ENCODE measurements at regions not wholly inside any gene's neighbourhood (a gene's known extent, or its start where the extent isn't known, plus 50 kb on each side); places are given as distances from the start of the nearest gene placed in this dataset.

- no peak overlapping the region for H3K4me3 ChIP-seq (ENCODE audit: low read depth, low read length)
- no peak for DNase-seq (ENCODE audit: low read depth, low spot score)
- ChIA-PET CTCF (no interaction called here), POLR2A (no interaction called here)
- TF ChIP-seq, protein P1, sequence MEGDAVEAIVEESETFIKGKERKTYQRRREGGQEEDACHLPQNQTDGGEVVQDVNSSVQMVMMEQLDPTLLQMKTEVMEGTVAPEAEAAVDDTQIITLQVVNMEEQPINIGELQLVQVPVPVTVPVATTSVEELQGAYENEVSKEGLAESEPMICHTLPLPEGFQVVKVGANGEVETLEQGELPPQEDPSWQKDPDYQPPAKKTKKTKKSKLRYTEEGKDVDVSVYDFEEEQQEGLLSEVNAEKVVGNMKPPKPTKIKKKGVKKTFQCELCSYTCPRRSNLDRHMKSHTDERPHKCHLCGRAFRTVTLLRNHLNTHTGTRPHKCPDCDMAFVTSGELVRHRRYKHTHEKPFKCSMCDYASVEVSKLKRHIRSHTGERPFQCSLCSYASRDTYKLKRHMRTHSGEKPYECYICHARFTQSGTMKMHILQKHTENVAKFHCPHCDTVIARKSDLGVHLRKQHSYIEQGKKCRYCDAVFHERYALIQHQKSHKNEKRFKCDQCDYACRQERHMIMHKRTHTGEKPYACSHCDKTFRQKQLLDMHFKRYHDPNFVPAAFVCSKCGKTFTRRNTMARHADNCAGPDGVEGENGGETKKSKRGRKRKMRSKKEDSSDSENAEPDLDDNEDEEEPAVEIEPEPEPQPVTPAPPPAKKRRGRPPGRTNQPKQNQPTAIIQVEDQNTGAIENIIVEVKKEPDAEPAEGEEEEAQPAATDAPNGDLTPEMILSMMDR (IDR thresholded peaks at IDR 0.05; ENCODE audit: low read depth, low read length) = no peak
- no peak overlapping the region for H3K27ac ChIP-seq (ENCODE audit: low read depth, low read length)
- H3K27me3 ChIP-seq (ENCODE audit: control insufficient read depth, insufficient read depth, low read length) = no peaks in the 10 kb centered on the region
- H3K9me3 ChIP-seq (ENCODE audit: control insufficient read depth, insufficient read depth, low read length) = no peaks in the 10 kb centered on the region
Measured at GRCh38 chr13:89857502-89857901, 1490.0 kb upstream of the MIR17HG start.

DNA sequence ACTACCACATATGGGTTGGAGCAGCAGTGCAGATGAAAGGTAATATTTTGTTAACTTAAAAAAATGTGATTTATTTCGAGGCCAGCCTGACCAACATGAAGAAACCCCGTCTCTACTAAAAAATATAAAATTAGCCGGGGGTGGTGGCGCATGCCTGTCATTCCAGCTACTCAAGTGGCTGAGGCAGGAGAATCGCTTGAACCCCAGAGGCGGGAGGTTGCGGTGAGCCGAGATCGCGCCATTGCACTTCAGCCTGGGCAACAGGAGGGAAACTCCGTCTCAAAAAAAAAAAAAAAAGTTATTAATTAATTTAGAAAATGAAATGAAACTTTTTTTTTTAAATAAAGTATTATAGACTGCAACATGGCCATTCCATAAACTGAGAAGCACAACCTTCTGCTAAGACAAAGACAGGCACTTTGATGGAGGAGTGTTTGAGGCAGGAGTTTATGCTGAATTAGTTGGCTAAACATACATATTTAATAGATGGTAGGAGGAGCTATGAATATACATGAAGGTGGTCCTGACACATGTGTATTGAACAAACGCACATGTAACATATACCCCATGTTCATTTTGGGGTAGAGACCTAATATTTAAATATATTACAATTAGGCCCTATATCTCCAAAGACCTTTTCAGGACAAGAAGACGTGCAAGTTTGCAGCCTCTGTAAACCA is 1485.3 kb upstream of the MIR17HG start:
- Histone ChIP-seq H3K4me3 (ENCODE audit: low read depth, low read length) (no peak overlapping the region), H3K27ac (ENCODE audit: low read depth, low read length) (no peak overlapping the region), H3K27me3 (ENCODE audit: control insufficient read depth, insufficient read depth, low read length) (no peaks in the 10 kb centered on the region), H3K9me3 (ENCODE audit: control insufficient read depth, insufficient read depth, low read length) (no peaks in the 10 kb centered on the region)
- CTCF ChIA-PET = no interaction called here
- POLR2A ChIA-PET = no interaction called here
- DNase-seq (ENCODE audit: low read depth, low spot score) = no peak
- TF ChIP-seq, protein P1 (IDR thresholded peaks at IDR 0.05; ENCODE audit: low read depth, low read length) = no peak

DNA sequence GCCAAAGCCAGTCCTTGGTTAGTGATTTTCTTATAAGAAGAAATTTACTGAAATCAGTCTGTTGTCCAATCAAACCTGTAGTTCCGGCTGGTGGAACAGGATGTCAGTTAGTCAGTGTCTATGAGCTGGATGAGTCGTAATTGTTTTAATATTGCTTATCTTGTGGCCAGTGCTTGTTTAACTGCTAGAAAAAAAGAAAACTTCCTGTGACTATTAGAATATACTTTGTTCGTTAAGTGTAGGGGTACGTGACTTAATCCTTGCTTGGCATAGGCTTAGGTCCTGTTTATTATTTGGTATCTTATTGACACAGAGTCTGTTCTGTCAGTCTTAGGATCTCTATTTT is 1484.8 kb upstream of the MIR17HG start:
- ChIA-PET CTCF (no interaction called here), POLR2A (no interaction called here)
- H3K4me3 ChIP-seq (ENCODE audit: low read depth, low read length) = no peak overlapping the region
- no peak overlapping the region for H3K27ac ChIP-seq (ENCODE audit: low read depth, low read length)
- DNase-seq (ENCODE audit: low read depth, low spot score) = no peak
- H3K9me3 ChIP-seq (ENCODE audit: control insufficient read depth, insufficient read depth, low read length) = no peaks in the 10 kb centered on the region
- TF ChIP-seq, protein P1 (IDR thresholded peaks at IDR 0.05; ENCODE audit: low read depth, low read length) = no peak
- H3K27me3 ChIP-seq (ENCODE audit: control insufficient read depth, insufficient read depth, low read length) = no peaks in the 10 kb centered on the region

DNA sequence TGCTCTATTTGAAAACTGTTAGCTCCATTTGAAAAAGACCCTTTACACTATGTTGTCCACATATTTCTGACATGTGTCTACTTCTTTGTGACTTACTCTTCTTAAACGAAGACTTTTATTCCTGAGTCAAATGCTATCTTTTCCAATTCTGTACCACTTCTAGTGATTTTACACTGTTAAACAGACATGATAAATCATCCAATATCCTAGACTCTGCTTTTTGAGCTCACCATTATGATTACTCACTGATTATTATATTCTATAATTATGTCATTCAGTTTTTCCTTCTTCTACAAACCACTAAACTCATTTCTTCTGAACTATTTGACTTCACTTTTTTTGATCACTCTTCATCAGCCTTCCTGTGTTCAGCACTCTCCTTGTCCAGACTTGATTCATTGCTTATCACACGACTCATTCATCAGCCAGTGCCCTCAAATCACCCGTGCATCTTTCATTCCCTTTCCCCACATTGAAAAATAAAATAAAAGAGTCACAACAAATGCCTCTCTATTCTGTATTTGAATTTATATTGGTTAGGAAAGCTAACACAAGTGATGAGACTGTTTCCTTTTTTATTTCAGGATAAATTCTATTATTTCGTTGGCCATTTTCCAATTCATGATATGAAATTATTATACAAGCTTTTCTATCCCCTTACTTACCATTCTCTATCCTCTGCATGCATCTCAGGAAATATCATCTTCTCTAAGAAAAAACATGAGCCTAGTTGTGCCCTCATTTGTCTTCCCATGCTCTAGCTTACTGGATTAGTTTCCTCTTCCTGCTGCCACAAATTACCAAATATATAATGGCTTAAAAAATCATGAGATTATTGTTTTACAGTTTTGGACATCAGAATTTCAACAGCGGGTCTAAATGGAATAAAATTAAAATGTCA is 1482.1 kb upstream of the MIR17HG start:
- DNase-seq (ENCODE audit: low read depth, low spot score) = no peak
- TF ChIP-seq, protein P1 (IDR thresholded peaks at IDR 0.05; ENCODE audit: low read depth, low read length) = no peak
- no peak overlapping the region for H3K4me3 ChIP-seq (ENCODE audit: low read depth, low read length)
- no peaks in the 10 kb centered on the region for H3K9me3 ChIP-seq (ENCODE audit: control insufficient read depth, insufficient read depth, low read length)
- ChIA-PET POLR2A (no interaction called here), CTCF (no interaction called here)
- no peak overlapping the region for H3K27ac ChIP-seq (ENCODE audit: low read depth, low read length)
- no peaks in the 10 kb centered on the region for H3K27me3 ChIP-seq (ENCODE audit: control insufficient read depth, insufficient read depth, low read length)

DNA sequence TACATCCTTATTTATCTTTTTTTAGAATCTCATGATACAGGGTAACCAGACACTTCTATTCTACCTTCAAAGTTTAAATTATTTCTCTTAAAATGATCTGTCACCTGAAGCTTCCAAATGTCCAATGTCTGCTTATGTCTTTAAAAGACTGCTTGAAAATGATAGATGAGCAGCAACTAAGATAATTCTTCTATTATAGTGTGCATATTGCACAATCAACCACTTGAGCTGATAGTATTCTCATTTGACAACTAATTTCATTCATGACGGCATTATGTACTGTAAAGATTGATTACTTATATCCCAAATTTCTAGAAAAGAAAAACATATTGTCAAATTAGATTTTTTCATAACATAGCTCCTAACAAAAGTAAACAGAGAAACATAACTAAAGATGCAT is 1478.2 kb upstream of the MIR17HG start:
- Histone ChIP-seq H3K4me3 (ENCODE audit: low read depth, low read length) (no peak overlapping the region), H3K9me3 (ENCODE audit: control insufficient read depth, insufficient read depth, low read length) (no peaks in the 10 kb centered on the region), H3K27me3 (ENCODE audit: control insufficient read depth, insufficient read depth, low read length) (no peaks in the 10 kb centered on the region), H3K27ac (ENCODE audit: low read depth, low read length) (no peak overlapping the region)
- TF ChIP-seq, protein P1 (IDR thresholded peaks at IDR 0.05; ENCODE audit: low read depth, low read length) = no peak
- POLR2A ChIA-PET = no interaction called here
- CTCF ChIA-PET = no interaction called here
- DNase-seq (ENCODE audit: low read depth, low spot score) = no peak

Data from AG04450 (cell line).